Brain microvascular endothelial cell (primary cell): ENCODE measurements at regions not wholly inside any gene's neighbourhood (a gene's known extent, or its start where the extent isn't known, plus 50 kb on each side); places are given as distances from the start of the nearest gene placed in this dataset.

Experiments
- DNase-seq: peaks from one replicate; pipeline ENCODE4 v3.0.0-alpha.2; 2020
- H3K27ac ChIP-seq: fragments of 250-450 bp; sonication (Bioruptor Pico); 2 replicates; pipeline ENCODE4 v1.5.1; 2020; ENCODE audit warnings: mild to moderate bottlenecking, moderate library complexity
- H3K27me3 ChIP-seq: fragments of 250-450 bp; sonication (Bioruptor Pico); replicated peaks from 2 replicates; pipeline ENCODE4 v1.5.1; 2020; ENCODE audit warnings: mild to moderate bottlenecking
- H3K36me3 ChIP-seq: fragments of 250-450 bp; sonication (Bioruptor Pico); replicated peaks from 2 replicates; pipeline ENCODE4 v1.5.1; 2020; ENCODE audit warnings: mild to moderate bottlenecking
- H3K4me3 ChIP-seq: 2 replicates; pipeline ENCODE4 v1.5.1; 2011; ENCODE audit warnings: low read depth, mild to moderate bottlenecking, control low read depth, low read length, moderate library complexity
- CTCF ChIP-seq: IDR thresholded peaks from 2 replicates; pipeline ENCODE4 v1.5.1; 2011; ENCODE audit warnings: low read depth, mild to moderate bottlenecking, moderate library complexity, low read length, control low read depth, inconsistent platforms; ENCODE audit errors: missing control alignments
- in situ Hi-C: cut with HindIII; loops from 2 replicates; pipeline ENCODE4 v1.10.0; 2017; ENCODE audit warnings: low sequenced_read_pairs, low pct_ligation_motif_present

DNA sequence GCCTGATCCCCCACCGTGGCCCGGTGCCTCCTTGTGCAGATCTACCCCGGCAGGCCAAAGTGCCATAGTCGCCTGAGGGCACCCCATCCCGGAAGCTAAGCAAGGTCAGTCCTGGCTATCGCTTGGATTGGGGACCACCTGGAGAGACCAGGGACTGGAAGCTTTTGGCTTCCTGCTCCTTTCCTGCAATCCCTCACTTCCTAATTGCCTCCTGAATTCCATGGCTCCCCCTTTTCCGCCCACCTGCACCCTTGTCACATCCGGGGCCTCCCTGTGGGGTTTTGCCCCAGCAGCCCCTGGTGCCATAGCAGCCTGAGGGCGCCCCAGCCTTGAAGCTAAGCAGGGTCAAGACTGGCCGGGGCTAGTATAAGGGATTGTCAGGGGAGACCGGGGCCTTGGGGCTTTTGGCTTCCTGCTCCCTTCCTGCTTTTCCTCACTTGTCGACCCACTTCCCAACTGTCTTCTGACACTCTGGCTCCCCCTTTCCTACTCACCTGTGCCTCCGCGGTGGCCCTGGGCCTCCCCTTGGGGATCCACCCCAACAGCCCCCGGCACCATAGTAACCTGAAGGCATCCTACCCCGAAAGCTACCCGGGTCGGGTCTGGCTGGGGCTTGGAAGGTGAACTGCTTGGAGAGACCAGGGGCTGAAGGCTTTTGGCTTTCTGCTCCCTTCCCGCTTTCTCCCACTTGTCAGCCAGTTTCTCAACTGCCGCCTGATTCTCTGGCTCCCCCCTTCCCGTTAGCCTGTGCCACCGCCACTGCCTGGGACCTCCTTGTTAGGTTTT lies 2293.6 kb downstream of the TP53TG3F start:
- in situ Hi-C loops, result no loop called here
- no peaks in the 10 kb centered on the region for H3K36me3 ChIP-seq
- no peak for TF ChIP-seq CTCF
- H3K4me3 ChIP-seq, result no peak overlapping the region
- H3K27ac ChIP-seq, result no peak overlapping the region
- H3K27me3 ChIP-seq, result no peaks in the 10 kb centered on the region
- no peak for DNase-seq

- DNase-seq, result no peak
- in situ Hi-C loops, result no loop called here
- Histone ChIP-seq H3K27ac (no peak overlapping the region), H3K4me3 (no peak overlapping the region), H3K36me3 (no peaks in the 10 kb centered on the region), H3K27me3 (no peaks in the 10 kb centered on the region)
- TF ChIP-seq CTCF, result no peak
Observed at GRCh38 chr16:35753559-35754390, 2294.4 kb downstream of the TP53TG3F start.

- DNase-seq, result no peak
- H3K27me3 ChIP-seq, result no peaks in the 10 kb centered on the region
- in situ Hi-C loops, result no loop called here
- no peaks in the 10 kb centered on the region for H3K36me3 ChIP-seq
- no peak for TF ChIP-seq CTCF
- no peak overlapping the region for H3K27ac ChIP-seq
- H3K4me3 ChIP-seq, result no peak overlapping the region
Observed at GRCh38 chr16:35754391-35755369, 2295.3 kb downstream of the TP53TG3F start.

GRCh38 chr16:35788381-35788780 lies 2329.0 kb downstream of the TP53TG3F start:
- H3K4me3 ChIP-seq, result no peak overlapping the region
- no peak for TF ChIP-seq CTCF
- H3K36me3 ChIP-seq, result no peaks in the 10 kb centered on the region
- H3K27ac ChIP-seq, result no peak overlapping the region
- in situ Hi-C loops, result no loop called here
- H3K27me3 ChIP-seq, result no peaks in the 10 kb centered on the region
- DNase-seq, result no peak

DNA sequence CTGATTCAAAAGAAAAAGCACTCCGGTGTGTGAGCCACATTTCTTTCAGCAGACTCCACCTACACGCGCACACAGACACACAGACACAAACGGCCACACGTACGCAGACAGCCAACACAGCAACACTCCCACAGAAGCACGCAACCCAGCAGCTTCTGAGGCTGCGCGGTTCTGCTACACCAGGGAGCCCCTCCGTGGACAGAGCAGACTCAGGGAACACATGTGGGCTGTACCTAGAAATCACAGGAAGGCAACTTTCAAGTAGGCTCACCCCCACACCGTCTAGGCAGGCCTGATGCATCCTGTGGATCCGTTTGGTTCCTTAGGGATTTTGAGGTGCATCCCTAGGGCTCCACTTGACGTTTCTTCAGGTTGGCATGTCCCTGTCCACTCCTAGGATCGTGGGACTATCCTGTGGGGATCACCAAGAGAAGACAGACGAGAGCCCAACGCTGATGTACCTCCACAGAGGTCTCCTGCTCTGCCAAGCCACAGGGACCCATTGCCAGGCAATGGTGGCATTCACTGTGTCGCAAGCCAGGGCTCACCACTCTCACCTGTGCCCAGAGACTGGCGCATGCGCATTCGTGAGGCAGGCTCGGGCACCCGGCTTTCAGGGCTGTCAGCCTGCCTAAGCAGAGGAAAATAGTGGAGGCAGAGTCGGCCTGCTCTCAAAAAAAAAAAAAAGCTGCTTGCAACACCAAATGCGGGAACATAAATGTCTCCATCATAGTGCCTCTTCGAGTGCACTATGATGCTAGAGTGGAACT lies 2333.3 kb downstream of the TP53TG3F start:
- Histone ChIP-seq H3K36me3 (no peaks in the 10 kb centered on the region), H3K27ac (no peak overlapping the region), H3K4me3 (no peak overlapping the region), H3K27me3 (no peaks in the 10 kb centered on the region)
- no peak for DNase-seq
- TF ChIP-seq CTCF, result no peak
- in situ Hi-C loops, result no loop called here
